HG02798 (cell line): ENCODE measurements at regions not wholly inside any gene's neighbourhood (a gene's known extent, or its start where the extent isn't known, plus 50 kb on each side); places are given as distances from the start of the nearest gene placed in this dataset.
A peak's percentile ranks its signal among the peaks of the same experiment; 100 is the strongest.

Experiments used
- ATAC-seq: cut with Tn5 transposase; IDR thresholded peaks from one replicate; pipeline ENCODE4 v1.9.1; 2021; ENCODE audit warnings: mild to moderate bottlenecking; ENCODE audit not compliant: unreplicated experiment, poor library complexity

- no peak for ATAC-seq
These were observed 398.8 kb downstream of the GALR1 start for GRCh38 chr18:77648411-77648810.

GRCh38 chr18:77650799-77651385, 401.2 kb downstream of the GALR1 start:
- ATAC-seq: peak; percentile 87

GRCh38 chr18:77651441-77651840, 401.8 kb downstream of the GALR1 start:
- no peak for ATAC-seq

- ATAC-seq: no peak
These were observed 404.1 kb downstream of the GALR1 start for GRCh38 chr18:77653792-77654191.

- ATAC-seq: no peak
These were observed 404.7 kb downstream of the GALR1 start for GRCh38 chr18:77654302-77654701.

GRCh38 chr18:77657651-77658298, 408.1 kb downstream of the GALR1 start:
- no peak for ATAC-seq

GRCh38 chr18:77658299-77658662, 408.6 kb downstream of the GALR1 start:
- ATAC-seq: no peak

GRCh38 chr18:77658751-77659448, 409.3 kb downstream of the GALR1 start:
- no peak for ATAC-seq

GRCh38 chr18:77666613-77667012, 417.0 kb downstream of the GALR1 start:
- ATAC-seq: no peak

GRCh38 chr18:77668219-77668618, 418.6 kb downstream of the GALR1 start:
- ATAC-seq: no peak

- no peak for ATAC-seq
These were observed 419.7 kb downstream of the GALR1 start for GRCh38 chr18:77669331-77669730.

- ATAC-seq: no peak
These were observed 422.0 kb downstream of the GALR1 start for GRCh38 chr18:77671456-77672167.

- ATAC-seq: no peak
These were observed 427.3 kb downstream of the GALR1 start for GRCh38 chr18:77676910-77677309.

GRCh38 chr18:77677536-77677935, 427.9 kb downstream of the GALR1 start:
- ATAC-seq: no peak

GRCh38 chr18:77679869-77680268, 430.2 kb downstream of the GALR1 start:
- no peak for ATAC-seq

- no peak for ATAC-seq
These were observed 450.4 kb downstream of the GALR1 start for GRCh38 chr18:77700051-77700450.

- ATAC-seq: no peak
These were observed 452.3 kb downstream of the GALR1 start for GRCh38 chr18:77701977-77702376.

- no peak for ATAC-seq
These were observed 453.0 kb downstream of the GALR1 start for GRCh38 chr18:77702686-77703085.

- ATAC-seq: no peak
These were observed 455.7 kb downstream of the GALR1 start for GRCh38 chr18:77705301-77705700.

GRCh38 chr18:77708826-77709506, 459.3 kb downstream of the GALR1 start:
- no peak for ATAC-seq

GRCh38 chr18:77711096-77711495, 461.4 kb downstream of the GALR1 start:
- ATAC-seq: no peak
